ENCODE measurements at regions not wholly inside any gene's neighbourhood (a gene's known extent, or its start where the extent isn't known, plus 50 kb on each side); places are given as distances from the start of the nearest gene placed in this dataset.

DNA sequence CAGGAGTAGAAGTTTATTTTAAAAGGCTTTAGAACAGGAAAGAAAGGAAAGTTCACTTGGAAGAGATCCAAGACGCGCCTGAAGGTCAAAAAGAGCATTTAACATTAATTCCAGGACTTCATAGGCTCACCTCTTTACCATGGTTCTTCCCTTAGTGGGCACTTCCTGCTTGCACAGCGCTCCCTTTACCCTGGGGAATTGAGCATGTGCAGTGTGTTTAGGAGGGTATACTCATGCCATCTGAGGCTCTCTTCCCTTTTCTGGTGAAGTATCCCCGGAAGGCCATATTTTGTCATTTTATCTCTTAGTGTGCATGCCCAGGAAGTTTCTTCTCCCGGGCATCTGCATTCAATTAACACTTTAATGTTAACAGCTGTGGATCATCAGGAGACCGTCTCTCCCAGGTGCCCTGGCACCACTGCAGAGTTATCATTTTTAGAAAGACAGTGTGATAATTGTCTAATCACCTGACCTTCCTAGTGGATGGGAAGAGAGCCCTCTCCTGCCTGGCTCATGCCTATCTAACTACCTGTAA is 66.1 kb upstream of the ABCC4 start (continued):
- TF ChIP-seq ZNF112 (tag by site-specific recombination; IDR thresholded peaks at IDR 0.05) = no peak
- TF ChIP-seq ZBTB1 (tag by site-specific recombination; IDR thresholded peaks at IDR 0.05) = no peak
- TF ChIP-seq ZNF843 (tag by site-specific recombination; IDR thresholded peaks at IDR 0.05) = no peak
- no peak for TF ChIP-seq ZNF214 (tag by site-specific recombination; IDR thresholded peaks at IDR 0.05; ENCODE audit: borderline replicate concordance)

GRCh38 chr13:95368998-95369397 is 67.7 kb upstream of the ABCC4 start:
- H3K27ac ChIP-seq (ENCODE audit: extremely low read depth, low read depth, low read length) = no peak overlapping the region
- POLR2A ChIA-PET = no interaction called here
- no peak overlapping the region for H3K4me3 ChIP-seq (ENCODE audit: low read depth, low read length)
- H3K9me3 ChIP-seq (ENCODE audit: control insufficient read depth, insufficient read depth, low read depth, low read length) = no peaks in the 10 kb centered on the region
- CTCF ChIA-PET = interaction anchor here (0.7 to 1.2 kb wide), 3 partner anchors 12 to 168 kb away, joined by 3 to 5 read pairs (median 3); no protein-coding TSS in a partner anchor
- TF ChIP-seq ZNF211 (tag by site-specific recombination; IDR thresholded peaks at IDR 0.05; ENCODE audit: low read depth) = no peak
- no peak for TF ChIP-seq ZIC2 (tag by site-specific recombination; IDR thresholded peaks at IDR 0.05)
- TF ChIP-seq, protein P1, sequence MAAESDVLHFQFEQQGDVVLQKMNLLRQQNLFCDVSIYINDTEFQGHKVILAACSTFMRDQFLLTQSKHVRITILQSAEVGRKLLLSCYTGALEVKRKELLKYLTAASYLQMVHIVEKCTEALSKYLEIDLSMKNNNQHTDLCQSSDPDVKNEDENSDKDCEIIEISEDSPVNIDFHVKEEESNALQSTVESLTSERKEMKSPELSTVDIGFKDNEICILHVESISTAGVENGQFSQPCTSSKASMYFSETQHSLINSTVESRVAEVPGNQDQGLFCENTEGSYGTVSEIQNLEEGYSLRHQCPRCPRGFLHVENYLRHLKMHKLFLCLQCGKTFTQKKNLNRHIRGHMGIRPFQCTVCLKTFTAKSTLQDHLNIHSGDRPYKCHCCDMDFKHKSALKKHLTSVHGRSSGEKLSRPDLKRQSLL (tag by site-specific recombination; IDR thresholded peaks at IDR 0.05) = no peak
- no peak for TF ChIP-seq ZNF501 (tag by site-specific recombination; IDR thresholded peaks at IDR 0.05)
- TF ChIP-seq, protein P2, sequence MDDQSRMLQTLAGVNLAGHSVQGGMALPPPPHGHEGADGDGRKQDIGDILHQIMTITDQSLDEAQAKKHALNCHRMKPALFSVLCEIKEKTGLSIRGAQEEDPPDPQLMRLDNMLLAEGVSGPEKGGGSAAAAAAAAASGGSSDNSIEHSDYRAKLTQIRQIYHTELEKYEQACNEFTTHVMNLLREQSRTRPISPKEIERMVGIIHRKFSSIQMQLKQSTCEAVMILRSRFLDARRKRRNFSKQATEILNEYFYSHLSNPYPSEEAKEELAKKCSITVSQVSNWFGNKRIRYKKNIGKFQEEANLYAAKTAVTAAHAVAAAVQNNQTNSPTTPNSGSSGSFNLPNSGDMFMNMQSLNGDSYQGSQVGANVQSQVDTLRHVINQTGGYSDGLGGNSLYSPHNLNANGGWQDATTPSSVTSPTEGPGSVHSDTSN (CRISPR knock-in tag; IDR thresholded peaks at IDR 0.05) = no peak
- no peaks in the 10 kb centered on the region for H3K4me1 ChIP-seq (ENCODE audit: control insufficient read depth, insufficient read depth, low read length)
- H3K36me3 ChIP-seq (ENCODE audit: control insufficient read depth in 2 of 2, insufficient read depth in 1 of 2, low read length in 2 of 2) = no peaks in the 10 kb centered on the region

DNA sequence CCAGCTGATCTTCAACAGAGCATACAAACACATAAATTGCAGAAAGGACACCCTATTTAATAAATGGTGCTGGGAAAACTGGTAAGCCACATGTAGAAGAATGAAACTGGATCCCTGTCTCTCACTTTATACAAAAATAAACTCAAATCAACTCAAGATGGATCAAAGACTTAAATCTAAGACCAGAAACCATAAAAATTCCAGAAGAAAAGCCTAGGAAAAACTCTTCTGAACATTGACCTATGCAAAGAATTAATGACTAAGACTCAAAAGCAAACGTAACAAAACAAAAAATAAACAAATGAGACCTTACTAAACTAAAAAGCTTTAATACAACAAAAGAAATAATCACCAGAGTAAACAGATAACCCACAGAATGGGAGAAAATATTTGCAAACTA is 74.5 kb upstream of the ABCC4 start:
- no peak overlapping the region for H3K27ac ChIP-seq (ENCODE audit: extremely low read depth, low read depth, low read length)
- POLR2A ChIA-PET = no interaction called here
- no peaks in the 10 kb centered on the region for H3K9me3 ChIP-seq (ENCODE audit: control insufficient read depth, insufficient read depth, low read depth, low read length)
- H3K36me3 ChIP-seq (ENCODE audit: control insufficient read depth in 2 of 2, insufficient read depth in 1 of 2, low read length in 2 of 2) = no peaks in the 10 kb centered on the region
- CTCF ChIA-PET = no interaction called here
- H3K4me1 ChIP-seq (ENCODE audit: control insufficient read depth, insufficient read depth, low read length) = 0 out of 2 replicates have a peak, but pooled peaks cover 2% of the 10 kb centered on the region
- TF ChIP-seq ZNF792 (tag by site-specific recombination; IDR thresholded peaks at IDR 0.05) = no peak
- TF ChIP-seq ZNF560 (tag by site-specific recombination; IDR thresholded peaks at IDR 0.05; ENCODE audit: borderline replicate concordance) = no peak
- no peak for TF ChIP-seq ZBTB1 (tag by site-specific recombination; IDR thresholded peaks at IDR 0.05)
- TF ChIP-seq PRDM10 (tag by site-specific recombination; IDR thresholded peaks at IDR 0.05) = no peak
- no peak for TF ChIP-seq ZNF155 (tag by site-specific recombination; IDR thresholded peaks at IDR 0.05)
- TF ChIP-seq ZNF654 (tag by site-specific recombination; IDR thresholded peaks at IDR 0.05; ENCODE audit: low read depth) = no peak
- no peak for TF ChIP-seq ZNF10 (tag by site-specific recombination; IDR thresholded peaks at IDR 0.05)
- no peak for TF ChIP-seq ZNF121 (tag by site-specific recombination; IDR thresholded peaks at IDR 0.05)
- no peak overlapping the region for H3K4me3 ChIP-seq (ENCODE audit: low read depth, low read length)
